SK-N-SH (cell line): ENCODE measurements at regions not wholly inside any gene's neighbourhood (a gene's known extent, or its start where the extent isn't known, plus 50 kb on each side); places are given as distances from the start of the nearest gene placed in this dataset.

Source experiments
- CTCF ChIA-PET: fragments of 300-600, 350-600 bp; formaldehyde crosslinking; extraction: SDS; loops from one replicate; lab custom pipeline; 2021; lab: Yijun Ruan, JAX
- POLR2A ChIA-PET: fragments of 350-600 bp; sonication (Branson Sonifier 250); formaldehyde crosslinking; extraction: SDS; loops from one replicate; lab custom pipeline; 2020; ENCODE audit warnings: antibody characterized with exemption, inconsistent platforms; lab: Yijun Ruan, JAX
- DNase-seq: peaks from one replicate; pipeline ENCODE4 v3.0.0; 2012
- H2AFZ ChIP-seq: fragments of 200-600 bp; sonication (generic); 2 replicates; pipeline ENCODE4 v1.8.1; 2016; ENCODE audit warnings: antibody characterized with exemption, mild to moderate bottlenecking, low read depth
- H3F3A ChIP-seq: fragments of 200-600 bp; sonication (generic); replicated peaks from 2 replicates; pipeline ENCODE3; 2016; ENCODE audit warnings: antibody characterized with exemption, mild to moderate bottlenecking; ENCODE audit not compliant: insufficient read depth
- H3K27ac ChIP-seq, 2 experiments: fragments of 200-500 bp in 1 of 2; fragments of 200-600 bp in 1 of 2; sonication (Bioruptor generic) in 1 of 2; sonication (generic), shearing (Covaris generic) in 1 of 2; 2 replicates each; pipeline versions ENCODE4 v1.5.1 to v1.6.1; 2014 to 2016; ENCODE audit warnings: low read depth in 2 of 2, inconsistent platforms in 1 of 2, low read length in 1 of 2, mild to moderate bottlenecking in 1 of 2, mixed read lengths in 1 of 2
- H3K27me3 ChIP-seq: fragments of 200-600 bp; sonication (generic), shearing (Covaris generic); 2 replicates; pipeline ENCODE4 v1.6.1; 2016; ENCODE audit warnings: mixed run types; ENCODE audit not compliant: insufficient read depth
- H3K36me3 ChIP-seq, 2 experiments: fragments of 200-500 bp in 1 of 2; fragments of 200-600 bp in 1 of 2; sonication (Bioruptor generic) in 1 of 2; sonication (generic) in 1 of 2; replicated peaks in 1 of 2; 2 replicates each; pipeline versions ENCODE3 to v1.5.1; 2014 to 2016; ENCODE audit warnings: low read length in 1 of 2, mild to moderate bottlenecking in 1 of 2; ENCODE audit not compliant: insufficient read depth in 2 of 2, control insufficient read depth in 1 of 2
- H3K4me1 ChIP-seq, 2 experiments: fragments of 200-500 bp in 1 of 2; fragments of 200-600 bp in 1 of 2; sonication (Bioruptor generic) in 1 of 2; sonication (generic), shearing (Covaris generic) in 1 of 2; 2 replicates each; pipeline versions ENCODE4 v1.5.1 to v1.6.1; 2014 to 2016; ENCODE audit warnings: low read depth in 1 of 2, low read length in 1 of 2, mixed run types in 1 of 2; ENCODE audit not compliant: insufficient read depth in 2 of 2, control insufficient read depth in 1 of 2
- H3K4me2 ChIP-seq: fragments of 200-600 bp; sonication (generic), shearing (Covaris generic); 2 replicates; pipeline ENCODE4 v1.6.1; 2017; ENCODE audit warnings: mixed run types
- H3K4me3 ChIP-seq, 2 experiments: fragments of 200-500 bp in 1 of 2; fragments of 200-600 bp in 1 of 2; sonication (Bioruptor generic) in 1 of 2; sonication (generic), shearing (Covaris generic) in 1 of 2; 2 replicates each; pipeline versions ENCODE4 v1.5.1 to v1.8.1; 2014 to 2016; ENCODE audit warnings: low read depth in 2 of 2, inconsistent platforms in 1 of 2, low read length in 1 of 2, mild to moderate bottlenecking in 1 of 2, mixed read lengths in 1 of 2, moderate library complexity in 1 of 2
- H3K79me2 ChIP-seq: fragments of 200-600 bp; sonication (generic); 2 replicates; pipeline ENCODE4 v1.8.1; 2017; ENCODE audit warnings: mild to moderate bottlenecking; ENCODE audit not compliant: insufficient read depth
- H3K9ac ChIP-seq: fragments of 200-600 bp; sonication (generic); 2 replicates; pipeline ENCODE4 v1.6.1; 2017; ENCODE audit warnings: mixed run types
- H3K9me2 ChIP-seq: fragments of 200-600 bp; sonication (generic); 2 replicates; pipeline ENCODE4 v1.6.1; 2017; ENCODE audit warnings: mixed run types
- H3K9me3 ChIP-seq: fragments of 200-600 bp; sonication (generic); 2 replicates; pipeline ENCODE4 v1.6.1; 2017; ENCODE audit warnings: mixed run types, mild to moderate bottlenecking, moderate library complexity
- H4K20me1 ChIP-seq: fragments of 200-600 bp; sonication (generic); 2 replicates; pipeline ENCODE4 v1.6.1; 2017; ENCODE audit warnings: mild to moderate bottlenecking, mixed run types; ENCODE audit not compliant: insufficient read depth
- CTCF ChIP-seq: fragments of 200-600 bp; sonication (generic); IDR thresholded peaks from 2 replicates; pipeline ENCODE4 v1.6.1; 2017; ENCODE audit warnings: antibody characterized with exemption, mild to moderate bottlenecking, moderate library complexity
- ELF1 ChIP-seq: IDR thresholded peaks from 2 replicates; pipeline ENCODE4 v1.4.0; 2012
- EZH2phosphoT487 ChIP-seq: fragments of 200-600 bp; sonication (generic); IDR thresholded peaks from 2 replicates; pipeline ENCODE4 v1.6.1; 2017; ENCODE audit warnings: low read depth, mixed run types, mild to moderate bottlenecking, antibody characterized with exemption, moderate library complexity, borderline replicate concordance
- FOXJ3 ChIP-seq: sonication (generic); formaldehyde crosslinking; IDR thresholded peaks from 2 replicates; pipeline ENCODE4 v1.5.1; 2020; ENCODE audit warnings: mild to moderate bottlenecking, missing genetic modification reagents
- FOXM1 ChIP-seq: IDR thresholded peaks from 2 replicates; pipeline ENCODE4 v1.4.0; 2012; ENCODE audit warnings: low read depth, mild to moderate bottlenecking
- MEF2A ChIP-seq: IDR thresholded peaks from 2 replicates; pipeline ENCODE4 v1.4.0; 2012; ENCODE audit warnings: low read depth, borderline replicate concordance
- NRF1 ChIP-seq: IDR thresholded peaks from 2 replicates; pipeline ENCODE4 v1.6.1; 2012; ENCODE audit warnings: low read depth, mild to moderate bottlenecking, low read length
- POLR2AphosphoS5 ChIP-seq: IDR thresholded peaks from 2 replicates; pipeline ENCODE4 v1.6.1; 2012; ENCODE audit warnings: low read depth, low read length
- TAF1 ChIP-seq: IDR thresholded peaks from 2 replicates; pipeline ENCODE4 v1.6.1; 2012; ENCODE audit warnings: low read depth, mild to moderate bottlenecking, low read length, moderate library complexity, borderline replicate concordance
- WGBS: methylation state at CpG from one replicate; pipeline ENCODE4 v1.1.6; 2017; ENCODE audit warnings: low lambda C conversion rate; 5-methylcytosine and 5-hydroxymethylcytosine counted together
- TF ChIP-seq, protein P1 (sequence below): IDR thresholded peaks from 2 replicates; pipeline ENCODE4 v1.4.0; 2012; ENCODE audit warnings: low read depth
- TF ChIP-seq, protein P2 (sequence below): IDR thresholded peaks from 2 replicates; pipeline ENCODE4; 2012
- TF ChIP-seq, protein P3 (sequence below): fragments of 150-350 bp; IDR thresholded peaks from 2 replicates; pipeline ENCODE4 v1.6.1; 2016; ENCODE audit warnings: mild to moderate bottlenecking, low read depth, low read length
- TF ChIP-seq, protein P4 (sequence below): fragments of 150-350 bp; IDR thresholded peaks from 2 replicates; pipeline ENCODE4 v1.6.1; 2017; ENCODE audit warnings: antibody characterized with exemption, low read length, low read depth, borderline replicate concordance

DNA sequence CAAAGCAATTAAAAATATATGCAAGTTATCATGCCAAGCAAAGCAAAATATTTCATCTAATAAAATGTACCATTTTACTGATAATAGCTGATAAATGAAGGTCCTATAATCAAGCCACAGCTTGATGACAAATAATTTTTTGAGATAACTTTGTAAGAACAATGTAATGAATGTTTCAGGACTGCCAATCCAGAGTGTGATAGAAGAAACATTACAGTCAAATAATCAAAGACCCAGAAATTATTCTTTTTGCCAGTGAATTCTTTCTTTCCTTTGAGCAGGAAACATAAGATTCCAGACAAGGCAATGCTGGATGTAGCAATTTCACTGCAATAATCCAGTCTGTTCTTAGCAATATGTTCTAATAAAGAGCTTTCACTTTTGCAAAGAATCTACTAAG, 556.1 kb downstream of the PLOD2 start (continued):
- TF ChIP-seq, protein P1, sequence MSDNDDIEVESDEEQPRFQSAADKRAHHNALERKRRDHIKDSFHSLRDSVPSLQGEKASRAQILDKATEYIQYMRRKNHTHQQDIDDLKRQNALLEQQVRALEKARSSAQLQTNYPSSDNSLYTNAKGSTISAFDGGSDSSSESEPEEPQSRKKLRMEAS: no peak
- TF ChIP-seq EZH2phosphoT487 (no peak), ELF1 (no peak), MEF2A (no peak)

GRCh38 chr3:145620002-145620401, 541.0 kb downstream of the PLOD2 start:
- no peak overlapping the region for H3K9ac ChIP-seq
- H3K4me2 ChIP-seq: no peak overlapping the region
- 7% methylated on average over 3 of the region's 3 CpGs for WGBS
- no peaks in the 10 kb centered on the region for H3K79me2 ChIP-seq
- CTCF ChIA-PET: no interaction called here
- no peaks in the 10 kb centered on the region for H3K4me1 ChIP-seq
- H4K20me1 ChIP-seq: no peaks in the 10 kb centered on the region
- no peaks in the 10 kb centered on the region for H3K36me3 ChIP-seq
- POLR2A ChIA-PET: no interaction called here
- H3K4me3 ChIP-seq: no peak overlapping the region
- H3K27ac ChIP-seq: no peak overlapping the region
- H3K27me3 ChIP-seq: no peaks in the 10 kb centered on the region
- no peaks in the 10 kb centered on the region for H3K9me2 ChIP-seq
- no peak for DNase-seq
- H3K9me3 ChIP-seq: no peaks in the 10 kb centered on the region
- no peak overlapping the region for H2AFZ ChIP-seq
- H3F3A ChIP-seq: no peaks in the 10 kb centered on the region
- TF ChIP-seq MEF2A: no peak

GRCh38 chr3:145620486-145620885, 540.5 kb downstream of the PLOD2 start:
- Histone ChIP-seq H3K9me2 (no peaks in the 10 kb centered on the region), H4K20me1 (no peaks in the 10 kb centered on the region), H3K27me3 (no peaks in the 10 kb centered on the region), H2AFZ (no peak overlapping the region), H3K36me3 (no peaks in the 10 kb centered on the region), H3K79me2 (no peaks in the 10 kb centered on the region), H3K9me3 (no peaks in the 10 kb centered on the region), H3K4me2 (no peak overlapping the region), H3K4me3 (no peak overlapping the region), H3K9ac (no peak overlapping the region), H3K27ac (no peak overlapping the region), H3K4me1 (no peaks in the 10 kb centered on the region), H3F3A (no peaks in the 10 kb centered on the region)
- DNase-seq: no peak
- POLR2A ChIA-PET: no interaction called here
- TF ChIP-seq, protein P2, sequence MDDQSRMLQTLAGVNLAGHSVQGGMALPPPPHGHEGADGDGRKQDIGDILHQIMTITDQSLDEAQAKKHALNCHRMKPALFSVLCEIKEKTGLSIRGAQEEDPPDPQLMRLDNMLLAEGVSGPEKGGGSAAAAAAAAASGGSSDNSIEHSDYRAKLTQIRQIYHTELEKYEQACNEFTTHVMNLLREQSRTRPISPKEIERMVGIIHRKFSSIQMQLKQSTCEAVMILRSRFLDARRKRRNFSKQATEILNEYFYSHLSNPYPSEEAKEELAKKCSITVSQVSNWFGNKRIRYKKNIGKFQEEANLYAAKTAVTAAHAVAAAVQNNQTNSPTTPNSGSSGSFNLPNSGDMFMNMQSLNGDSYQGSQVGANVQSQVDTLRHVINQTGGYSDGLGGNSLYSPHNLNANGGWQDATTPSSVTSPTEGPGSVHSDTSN: no peak
- TF ChIP-seq ELF1 (no peak), FOXM1 (no peak), CTCF (no peak), FOXJ3 (CRISPR knock-in tag) (no peak), MEF2A (no peak), POLR2AphosphoS5 (no peak), TAF1 (no peak), NRF1 (no peak)
- TF ChIP-seq, protein P3, sequence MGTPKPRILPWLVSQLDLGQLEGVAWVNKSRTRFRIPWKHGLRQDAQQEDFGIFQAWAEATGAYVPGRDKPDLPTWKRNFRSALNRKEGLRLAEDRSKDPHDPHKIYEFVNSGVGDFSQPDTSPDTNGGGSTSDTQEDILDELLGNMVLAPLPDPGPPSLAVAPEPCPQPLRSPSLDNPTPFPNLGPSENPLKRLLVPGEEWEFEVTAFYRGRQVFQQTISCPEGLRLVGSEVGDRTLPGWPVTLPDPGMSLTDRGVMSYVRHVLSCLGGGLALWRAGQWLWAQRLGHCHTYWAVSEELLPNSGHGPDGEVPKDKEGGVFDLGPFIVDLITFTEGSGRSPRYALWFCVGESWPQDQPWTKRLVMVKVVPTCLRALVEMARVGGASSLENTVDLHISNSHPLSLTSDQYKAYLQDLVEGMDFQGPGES: no peak
- TF ChIP-seq, protein P4, sequence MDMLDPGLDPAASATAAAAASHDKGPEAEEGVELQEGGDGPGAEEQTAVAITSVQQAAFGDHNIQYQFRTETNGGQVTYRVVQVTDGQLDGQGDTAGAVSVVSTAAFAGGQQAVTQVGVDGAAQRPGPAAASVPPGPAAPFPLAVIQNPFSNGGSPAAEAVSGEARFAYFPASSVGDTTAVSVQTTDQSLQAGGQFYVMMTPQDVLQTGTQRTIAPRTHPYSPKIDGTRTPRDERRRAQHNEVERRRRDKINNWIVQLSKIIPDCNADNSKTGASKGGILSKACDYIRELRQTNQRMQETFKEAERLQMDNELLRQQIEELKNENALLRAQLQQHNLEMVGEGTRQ: no peak
- CTCF ChIA-PET: no interaction called here
